ENCODE measurements at regions not wholly inside any gene's neighbourhood (a gene's known extent, or its start where the extent isn't known, plus 50 kb on each side); places are given as distances from the start of the nearest gene placed in this dataset.

DNA sequence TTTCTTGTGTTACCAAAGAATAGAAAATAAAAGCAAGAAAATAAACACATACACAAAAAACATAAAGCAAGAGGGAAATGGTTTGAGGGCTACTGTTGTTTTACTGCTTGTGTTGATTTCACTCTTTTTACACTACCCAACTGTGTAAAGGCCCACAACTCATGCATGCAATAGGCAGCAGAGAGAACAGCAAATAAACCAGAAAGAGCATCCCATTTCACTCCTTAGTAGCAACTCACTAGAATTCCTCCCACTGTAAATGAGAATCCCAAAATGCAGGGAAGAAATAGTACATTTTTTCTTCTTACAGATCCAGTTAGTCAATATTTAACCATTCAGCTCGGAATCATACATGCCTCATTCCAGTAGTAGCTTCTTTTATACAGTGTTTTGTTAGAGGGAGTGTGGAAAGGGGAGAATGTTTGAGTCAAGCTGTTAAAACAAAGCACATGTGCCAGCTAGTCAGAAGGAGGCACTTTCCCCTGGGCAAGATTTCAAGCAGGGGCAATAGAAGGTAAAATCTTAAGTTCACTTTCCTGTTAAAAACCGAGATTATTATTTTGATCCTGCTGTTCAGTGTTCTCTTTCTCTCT is 147.2 kb upstream of the FAM98A start:
- Histone ChIP-seq H3K36me3 (ENCODE audit: control insufficient read depth in 2 of 2, insufficient read depth in 2 of 2, low read length in 1 of 2) (no peaks in the 10 kb centered on the region), H3K9me3 (ENCODE audit: control insufficient read depth in 2 of 2, insufficient read depth in 1 of 2, low read depth in 1 of 2, low read length in 1 of 2) (no peaks in the 10 kb centered on the region), H3K27me3 (ENCODE audit: control insufficient read depth in 1 of 2, insufficient read depth in 2 of 2, low read length in 2 of 2) (no peaks in the 10 kb centered on the region), H3K4me3 (ENCODE audit: low read depth in 1 of 2, low read length in 2 of 2) (no peak overlapping the region), H3K27ac (ENCODE audit: low read depth in 2 of 2, low read length in 1 of 2) (no peak overlapping the region), H3K4me1 (ENCODE audit: control insufficient read depth in 2 of 2, insufficient read depth in 2 of 2, low read length in 1 of 2) (no peaks in the 10 kb centered on the region)
- WGBS, 2 donors = 16 to 35% methylated on average over 2 of the region's 2 CpGs

DNA sequence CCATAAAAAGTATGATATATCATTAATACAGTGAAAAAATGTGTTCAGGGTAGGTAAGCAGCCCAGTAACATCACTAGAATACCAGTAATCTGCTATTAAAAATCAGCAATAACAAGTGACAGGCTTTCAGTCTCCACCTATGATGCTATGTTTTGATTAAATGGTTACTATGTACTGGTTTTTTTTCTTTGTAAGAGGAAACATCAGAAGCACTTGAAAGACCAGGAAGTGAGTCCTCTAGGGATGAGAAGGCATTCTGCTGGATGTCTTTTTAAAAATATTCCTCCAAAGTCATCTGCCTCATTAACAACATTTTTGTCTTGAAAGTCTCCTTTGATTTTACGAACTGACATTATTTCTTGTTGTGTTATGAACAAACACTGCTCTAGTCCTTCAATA is 136.0 kb upstream of the FAM98A start:
- Histone ChIP-seq H3K27ac (ENCODE audit: low read depth in 2 of 2, low read length in 1 of 2) (no peak overlapping the region), H3K4me3 (ENCODE audit: low read depth in 1 of 2, low read length in 2 of 2) (no peak overlapping the region)

DNA sequence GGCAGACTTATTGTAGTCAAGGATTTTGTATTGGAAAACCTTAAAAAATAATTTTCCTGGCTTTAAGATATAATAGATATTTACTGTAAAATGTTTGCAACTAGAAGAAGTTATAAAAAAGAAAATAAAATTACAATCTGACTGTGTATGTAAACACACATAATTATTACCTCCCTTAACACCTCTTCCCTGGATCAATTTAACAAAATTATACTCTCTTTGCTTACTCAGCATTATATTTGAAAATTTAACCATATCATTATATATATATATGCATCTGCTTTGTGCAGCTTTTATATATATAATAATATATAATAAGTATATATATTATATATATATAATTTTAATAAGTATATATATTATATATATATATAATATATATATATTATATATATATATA is 131.7 kb upstream of the FAM98A start:
- Histone ChIP-seq H3K27ac (ENCODE audit: low read depth in 2 of 2, low read length in 1 of 2) (no peak overlapping the region), H3K4me3 (ENCODE audit: low read depth in 1 of 2, low read length in 2 of 2) (no peak overlapping the region), H3K4me1 (ENCODE audit: control insufficient read depth in 2 of 2, insufficient read depth in 2 of 2, low read length in 1 of 2) (no peaks in the 10 kb centered on the region), H3K9me3 (ENCODE audit: control insufficient read depth in 2 of 2, insufficient read depth in 1 of 2, low read depth in 1 of 2, low read length in 1 of 2) (peaks cover 7 to 9% of the 10 kb centered on the region in 2 donors), H3K36me3 (ENCODE audit: control insufficient read depth in 2 of 2, insufficient read depth in 2 of 2, low read length in 1 of 2) (no peaks in the 10 kb centered on the region), H3K27me3 (ENCODE audit: control insufficient read depth in 1 of 2, insufficient read depth in 2 of 2, low read length in 2 of 2) (no peaks in the 10 kb centered on the region)

More for the DNA sequence above, 136.0 kb upstream of the FAM98A start:
- H3K27me3 ChIP-seq (ENCODE audit: control insufficient read depth in 1 of 2, insufficient read depth in 2 of 2, low read length in 2 of 2) = no peaks in the 10 kb centered on the region
- no peaks in the 10 kb centered on the region for H3K9me3 ChIP-seq (ENCODE audit: control insufficient read depth in 2 of 2, insufficient read depth in 1 of 2, low read depth in 1 of 2, low read length in 1 of 2)
- no peaks in the 10 kb centered on the region for H3K36me3 ChIP-seq (ENCODE audit: control insufficient read depth in 2 of 2, insufficient read depth in 2 of 2, low read length in 1 of 2)
- 59 to 62% methylated on average over 1 of the region's 1 CpG for WGBS, 2 donors
- H3K4me1 ChIP-seq (ENCODE audit: control insufficient read depth in 2 of 2, insufficient read depth in 2 of 2, low read length in 1 of 2) = no peaks in the 10 kb centered on the region

DNA sequence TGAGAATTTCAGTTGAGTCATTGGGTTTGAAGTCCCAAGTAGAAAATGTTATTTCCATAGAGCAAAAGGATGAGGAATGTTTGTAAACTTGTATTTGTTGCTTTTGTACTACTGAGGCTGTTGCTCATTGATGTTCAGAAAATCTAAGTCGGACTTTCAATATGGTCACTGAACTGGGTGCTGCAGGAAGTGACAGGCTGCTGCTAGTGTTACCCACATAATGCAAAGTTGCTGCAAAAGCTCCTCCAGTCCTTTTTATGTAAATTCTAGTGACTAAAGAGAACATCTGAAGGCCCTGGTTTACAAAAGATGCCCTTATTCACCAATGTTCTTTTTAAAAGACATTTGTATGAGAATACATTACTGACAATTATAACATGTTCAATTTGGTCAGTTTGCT is 131.1 kb upstream of the FAM98A start:
- WGBS, 2 donors = 80 to 83% methylated on average over 1 of the region's 1 CpG
- H3K36me3 ChIP-seq (ENCODE audit: control insufficient read depth in 2 of 2, insufficient read depth in 2 of 2, low read length in 1 of 2) = no peaks in the 10 kb centered on the region
- peaks cover 7 to 9% of the 10 kb centered on the region in 2 donors for H3K9me3 ChIP-seq (ENCODE audit: control insufficient read depth in 2 of 2, insufficient read depth in 1 of 2, low read depth in 1 of 2, low read length in 1 of 2)
- no peak overlapping the region for H3K27ac ChIP-seq (ENCODE audit: low read depth in 2 of 2, low read length in 1 of 2)
- H3K4me3 ChIP-seq (ENCODE audit: low read depth in 1 of 2, low read length in 2 of 2) = no peak overlapping the region
- H3K27me3 ChIP-seq (ENCODE audit: control insufficient read depth in 1 of 2, insufficient read depth in 2 of 2, low read length in 2 of 2) = no peaks in the 10 kb centered on the region
- H3K4me1 ChIP-seq (ENCODE audit: control insufficient read depth in 2 of 2, insufficient read depth in 2 of 2, low read length in 1 of 2) = no peaks in the 10 kb centered on the region

DNA sequence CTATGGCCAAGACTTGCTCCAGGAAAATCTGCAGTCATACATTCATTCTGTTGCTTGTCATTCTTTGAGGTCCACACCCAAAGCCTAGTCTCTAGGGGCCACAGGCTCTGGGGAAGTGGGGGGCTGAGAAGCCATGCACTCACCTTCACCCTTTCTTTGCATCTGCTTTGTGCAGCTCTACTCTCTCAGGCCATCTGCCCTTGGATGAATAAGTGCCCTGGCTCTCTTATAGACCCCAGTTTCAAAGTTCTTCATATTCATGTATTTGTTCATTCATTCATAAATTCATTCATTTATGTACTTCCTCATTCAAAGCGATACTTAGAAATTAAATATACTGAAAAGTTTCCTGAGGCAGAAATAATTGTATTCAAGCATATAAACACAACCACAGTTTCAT is 130.3 kb upstream of the FAM98A start:
- WGBS, 2 donors = 85 to 92% methylated on average over 1 of the region's 1 CpG
- Histone ChIP-seq H3K27me3 (ENCODE audit: control insufficient read depth in 1 of 2, insufficient read depth in 2 of 2, low read length in 2 of 2) (no peaks in the 10 kb centered on the region), H3K36me3 (ENCODE audit: control insufficient read depth in 2 of 2, insufficient read depth in 2 of 2, low read length in 1 of 2) (no peaks in the 10 kb centered on the region), H3K4me1 (ENCODE audit: control insufficient read depth in 2 of 2, insufficient read depth in 2 of 2, low read length in 1 of 2) (no peaks in the 10 kb centered on the region), H3K9me3 (ENCODE audit: control insufficient read depth in 2 of 2, insufficient read depth in 1 of 2, low read depth in 1 of 2, low read length in 1 of 2) (peaks cover 7 to 9% of the 10 kb centered on the region in 2 donors), H3K27ac (ENCODE audit: low read depth in 2 of 2, low read length in 1 of 2) (no peak overlapping the region), H3K4me3 (ENCODE audit: low read depth in 1 of 2, low read length in 2 of 2) (no peak overlapping the region)

DNA sequence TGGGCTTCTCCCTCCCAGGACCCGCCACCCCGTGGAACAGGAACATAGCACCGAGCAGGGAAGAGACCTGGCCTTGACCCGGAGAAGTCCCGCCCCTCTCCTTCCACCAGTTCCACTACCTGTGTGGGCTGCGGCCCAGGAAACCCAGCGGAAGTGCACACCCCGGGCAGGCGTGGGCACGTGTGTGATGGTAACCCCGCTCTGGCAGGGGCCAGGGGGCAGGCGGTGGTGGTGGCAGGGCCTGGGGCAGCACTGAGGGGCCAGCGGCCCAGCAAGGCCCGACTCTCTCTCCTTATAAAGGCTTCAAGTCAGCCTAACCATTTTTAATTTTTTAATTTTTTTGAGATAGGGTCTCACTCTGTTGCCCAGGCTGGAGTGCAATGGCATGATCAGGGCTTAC is 129.0 kb upstream of the FAM98A start:
- Histone ChIP-seq H3K9me3 (ENCODE audit: control insufficient read depth in 2 of 2, insufficient read depth in 1 of 2, low read depth in 1 of 2, low read length in 1 of 2) (peaks cover 7 to 9% of the 10 kb centered on the region in 2 donors), H3K36me3 (ENCODE audit: control insufficient read depth in 2 of 2, insufficient read depth in 2 of 2, low read length in 1 of 2) (no peaks in the 10 kb centered on the region), H3K4me3 (ENCODE audit: low read depth in 1 of 2, low read length in 2 of 2) (no peak overlapping the region), H3K27ac (ENCODE audit: low read depth in 2 of 2, low read length in 1 of 2) (no peak overlapping the region), H3K4me1 (ENCODE audit: control insufficient read depth in 2 of 2, insufficient read depth in 2 of 2, low read length in 1 of 2) (no peaks in the 10 kb centered on the region), H3K27me3 (ENCODE audit: control insufficient read depth in 1 of 2, insufficient read depth in 2 of 2, low read length in 2 of 2) (no peaks in the 10 kb centered on the region)
- WGBS, 2 donors = 90% methylated on average over 14 of the region's 14 CpGs

DNA sequence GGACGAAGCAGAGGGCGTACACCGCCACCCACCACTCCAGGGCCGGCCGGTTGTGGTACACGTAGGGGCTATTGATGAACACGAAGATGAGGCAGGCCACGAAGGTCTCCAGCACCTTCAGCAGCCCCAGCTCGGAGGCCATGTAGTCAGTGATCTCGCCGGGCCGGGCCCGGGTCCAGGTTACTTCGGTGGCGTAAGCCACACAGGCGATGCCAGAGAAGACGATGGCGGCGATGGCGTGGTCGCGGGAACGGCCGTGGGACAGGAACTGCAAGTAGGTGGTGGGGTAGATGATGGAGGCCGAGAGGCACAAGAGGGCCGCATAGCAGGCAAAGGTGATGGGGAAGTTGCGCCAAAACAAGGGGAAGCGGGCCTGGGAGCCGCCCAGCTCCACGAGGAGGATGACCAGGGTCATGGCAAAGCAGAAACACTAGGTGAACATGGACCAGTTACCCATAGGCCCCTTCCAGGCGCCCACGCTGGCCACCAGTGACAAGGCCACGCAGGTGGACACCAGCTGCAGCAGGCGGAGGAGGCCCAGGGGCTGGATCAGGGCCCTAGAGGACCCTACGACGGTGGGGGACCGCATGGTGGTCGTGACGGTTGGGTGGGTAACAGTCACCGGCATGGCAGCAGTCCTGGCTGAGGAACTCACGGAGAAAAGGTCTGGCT is 128.4 kb upstream of the FAM98A start:
- 93 to 96% methylated on average over 41 of the region's 41 CpGs for WGBS, 2 donors
- H3K4me1 ChIP-seq (ENCODE audit: control insufficient read depth in 2 of 2, insufficient read depth in 2 of 2, low read length in 1 of 2) = no peaks in the 10 kb centered on the region

DNA sequence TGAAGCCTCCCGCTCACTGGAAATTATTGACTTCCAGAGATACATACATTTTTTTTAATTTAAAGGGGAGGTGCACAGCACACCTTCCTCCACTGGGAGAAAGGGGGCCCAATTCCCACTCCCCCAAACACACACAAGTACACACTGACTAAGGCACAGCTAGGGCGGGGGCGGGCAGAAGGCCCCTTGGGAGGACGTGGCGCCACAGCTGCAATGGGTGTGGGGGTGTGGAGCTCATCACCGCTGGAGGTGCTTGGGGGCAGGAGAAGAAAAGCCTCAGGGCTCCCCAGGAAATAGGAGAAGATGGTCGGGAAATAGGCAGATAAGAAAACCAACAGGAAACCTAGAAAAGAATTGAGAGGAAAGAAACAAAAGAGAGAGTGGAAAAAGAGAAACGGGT is 127.3 kb upstream of the FAM98A start:
- H3K9me3 ChIP-seq (ENCODE audit: control insufficient read depth in 2 of 2, insufficient read depth in 1 of 2, low read depth in 1 of 2, low read length in 1 of 2) = peaks cover 7 to 9% of the 10 kb centered on the region in 2 donors
- no peaks in the 10 kb centered on the region for H3K36me3 ChIP-seq (ENCODE audit: control insufficient read depth in 2 of 2, insufficient read depth in 2 of 2, low read length in 1 of 2)
- no peaks in the 10 kb centered on the region for H3K4me1 ChIP-seq (ENCODE audit: control insufficient read depth in 2 of 2, insufficient read depth in 2 of 2, low read length in 1 of 2)
- no peak overlapping the region for H3K27ac ChIP-seq (ENCODE audit: low read depth in 2 of 2, low read length in 1 of 2)
- WGBS, 2 donors = 82 to 89% methylated on average over 8 of the region's 8 CpGs
- no peak overlapping the region for H3K4me3 ChIP-seq (ENCODE audit: low read depth in 1 of 2, low read length in 2 of 2)
- no peaks in the 10 kb centered on the region for H3K27me3 ChIP-seq (ENCODE audit: control insufficient read depth in 1 of 2, insufficient read depth in 2 of 2, low read length in 2 of 2)

More for the DNA sequence above, 128.4 kb upstream of the FAM98A start:
- Histone ChIP-seq H3K27me3 (ENCODE audit: control insufficient read depth in 1 of 2, insufficient read depth in 2 of 2, low read length in 2 of 2) (no peaks in the 10 kb centered on the region), H3K4me3 (ENCODE audit: low read depth in 1 of 2, low read length in 2 of 2) (no peak overlapping the region), H3K36me3 (ENCODE audit: control insufficient read depth in 2 of 2, insufficient read depth in 2 of 2, low read length in 1 of 2) (no peaks in the 10 kb centered on the region), H3K9me3 (ENCODE audit: control insufficient read depth in 2 of 2, insufficient read depth in 1 of 2, low read depth in 1 of 2, low read length in 1 of 2) (peaks cover 7 to 9% of the 10 kb centered on the region in 2 donors), H3K27ac (ENCODE audit: low read depth in 2 of 2, low read length in 1 of 2) (no peak overlapping the region)

DNA sequence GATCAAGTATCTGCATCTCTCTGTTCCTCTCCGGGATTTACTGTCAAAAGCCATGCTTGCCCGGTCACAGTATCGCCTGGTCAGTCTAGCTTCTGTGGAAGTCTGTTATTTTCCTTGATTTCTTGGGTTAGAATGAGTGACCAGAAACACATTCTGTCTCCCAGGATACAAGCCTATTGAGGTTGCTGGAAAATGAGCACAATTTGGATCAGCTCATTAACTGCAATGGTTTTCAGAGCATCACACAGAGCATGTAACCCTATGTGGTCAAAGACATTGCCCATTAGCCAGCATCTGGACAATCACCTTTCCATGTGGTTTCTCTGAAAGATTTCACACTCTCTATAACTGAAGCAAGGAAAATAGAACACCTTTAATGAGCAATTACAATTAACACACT is 124.2 kb upstream of the FAM98A start:
- Histone ChIP-seq H3K4me3 (ENCODE audit: low read depth in 1 of 2, low read length in 2 of 2) (no peak overlapping the region), H3K27me3 (ENCODE audit: control insufficient read depth in 1 of 2, insufficient read depth in 2 of 2, low read length in 2 of 2) (no peaks in the 10 kb centered on the region), H3K4me1 (ENCODE audit: control insufficient read depth in 2 of 2, insufficient read depth in 2 of 2, low read length in 1 of 2) (no peaks in the 10 kb centered on the region), H3K27ac (ENCODE audit: low read depth in 2 of 2, low read length in 1 of 2) (no peak overlapping the region), H3K9me3 (ENCODE audit: control insufficient read depth in 2 of 2, insufficient read depth in 1 of 2, low read depth in 1 of 2, low read length in 1 of 2) (peaks cover 9 to 11% of the 10 kb centered on the region in 2 donors), H3K36me3 (ENCODE audit: control insufficient read depth in 2 of 2, insufficient read depth in 2 of 2, low read length in 1 of 2) (no peaks in the 10 kb centered on the region)
- 57 to 81% methylated on average over 3 of the region's 3 CpGs for WGBS, 2 donors

DNA sequence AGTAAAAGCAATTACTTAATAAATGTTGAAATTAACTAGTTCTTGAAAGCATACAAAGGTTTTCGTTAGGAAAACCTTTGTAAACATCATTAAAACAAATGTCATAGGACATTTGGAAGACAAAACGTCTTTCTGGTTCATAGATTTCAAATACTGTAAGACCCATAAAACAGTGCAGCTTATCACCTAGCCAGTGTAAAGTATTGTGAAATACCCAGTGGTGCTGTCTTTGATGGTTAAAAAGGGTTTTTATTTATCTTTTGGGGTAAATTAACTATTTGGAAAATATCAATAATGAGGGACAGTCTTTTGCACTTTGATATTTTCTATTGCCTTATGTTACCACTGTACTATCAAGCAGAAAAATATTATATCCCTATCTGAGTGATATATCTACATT is 120.0 kb upstream of the FAM98A start:
- no peak overlapping the region for H3K4me3 ChIP-seq (ENCODE audit: low read depth in 1 of 2, low read length in 2 of 2)
- no peaks in the 10 kb centered on the region for H3K36me3 ChIP-seq (ENCODE audit: control insufficient read depth in 2 of 2, insufficient read depth in 2 of 2, low read length in 1 of 2)
- 11 to 33% methylated on average over 2 of the region's 2 CpGs for WGBS, 2 donors
- H3K4me1 ChIP-seq (ENCODE audit: control insufficient read depth in 2 of 2, insufficient read depth in 2 of 2, low read length in 1 of 2) = no peaks in the 10 kb centered on the region
- peaks cover 0 to 3% of the 10 kb centered on the region in 2 donors for H3K9me3 ChIP-seq (ENCODE audit: control insufficient read depth in 2 of 2, insufficient read depth in 1 of 2, low read depth in 1 of 2, low read length in 1 of 2)
- H3K27me3 ChIP-seq (ENCODE audit: control insufficient read depth in 1 of 2, insufficient read depth in 2 of 2, low read length in 2 of 2) = no peaks in the 10 kb centered on the region
- no peak overlapping the region for H3K27ac ChIP-seq (ENCODE audit: low read depth in 2 of 2, low read length in 1 of 2)
